GM12878 (cell line): ENCODE measurements at regions not wholly inside any gene's neighbourhood (a gene's known extent, or its start where the extent isn't known, plus 50 kb on each side); places are given as distances from the start of the nearest gene placed in this dataset.

Experiments used
- CEBPB ChIP-seq, 2 experiments: fragments of 150-350 bp in 1 of 2; IDR thresholded peaks; 2 replicates each; pipeline ENCODE4 v1.6.1; 2012 to 2014; ENCODE audit warnings: low read depth in 2 of 2, low read length in 2 of 2, borderline replicate concordance in 1 of 2, inconsistent platforms in 1 of 2
- CREB1 ChIP-seq: IDR thresholded peaks from 2 replicates; pipeline ENCODE4 v1.6.1; 2012; ENCODE audit warnings: low read depth, mild to moderate bottlenecking, inconsistent platforms
- ESRRA ChIP-seq: IDR thresholded peaks from 2 replicates; pipeline ENCODE4 v1.6.1; 2012; ENCODE audit warnings: mild to moderate bottlenecking, low read length, improper control_type of control experiment
- NFIC ChIP-seq: IDR thresholded peaks from 2 replicates; pipeline ENCODE4 v1.6.1; 2012; ENCODE audit warnings: low read depth, mild to moderate bottlenecking, inconsistent platforms, low read length, moderate library complexity
- RAD21 ChIP-seq: IDR thresholded peaks from 2 replicates; pipeline ENCODE4 v1.6.1; 2011; ENCODE audit warnings: mild to moderate bottlenecking, low read depth, low read length, moderate library complexity; ENCODE audit not compliant: insufficient read depth
- ZNF24 ChIP-seq: fragments of 450-650 bp; IDR thresholded peaks from 2 replicates; pipeline ENCODE4 v1.6.1; 2017; ENCODE audit warnings: antibody characterized with exemption, mild to moderate bottlenecking
- TF ChIP-seq, protein P1 (sequence below): IDR thresholded peaks from 2 replicates; pipeline ENCODE4 v1.6.1; 2011; ENCODE audit warnings: low read depth, mild to moderate bottlenecking, low read length, moderate library complexity, borderline replicate concordance; ENCODE audit errors: extremely low read depth
- TF ChIP-seq, protein P2 (sequence below): IDR thresholded peaks from 2 replicates; pipeline ENCODE4 v1.6.1; 2012; ENCODE audit warnings: low read depth, low read length, improper control_type of control experiment

DNA sequence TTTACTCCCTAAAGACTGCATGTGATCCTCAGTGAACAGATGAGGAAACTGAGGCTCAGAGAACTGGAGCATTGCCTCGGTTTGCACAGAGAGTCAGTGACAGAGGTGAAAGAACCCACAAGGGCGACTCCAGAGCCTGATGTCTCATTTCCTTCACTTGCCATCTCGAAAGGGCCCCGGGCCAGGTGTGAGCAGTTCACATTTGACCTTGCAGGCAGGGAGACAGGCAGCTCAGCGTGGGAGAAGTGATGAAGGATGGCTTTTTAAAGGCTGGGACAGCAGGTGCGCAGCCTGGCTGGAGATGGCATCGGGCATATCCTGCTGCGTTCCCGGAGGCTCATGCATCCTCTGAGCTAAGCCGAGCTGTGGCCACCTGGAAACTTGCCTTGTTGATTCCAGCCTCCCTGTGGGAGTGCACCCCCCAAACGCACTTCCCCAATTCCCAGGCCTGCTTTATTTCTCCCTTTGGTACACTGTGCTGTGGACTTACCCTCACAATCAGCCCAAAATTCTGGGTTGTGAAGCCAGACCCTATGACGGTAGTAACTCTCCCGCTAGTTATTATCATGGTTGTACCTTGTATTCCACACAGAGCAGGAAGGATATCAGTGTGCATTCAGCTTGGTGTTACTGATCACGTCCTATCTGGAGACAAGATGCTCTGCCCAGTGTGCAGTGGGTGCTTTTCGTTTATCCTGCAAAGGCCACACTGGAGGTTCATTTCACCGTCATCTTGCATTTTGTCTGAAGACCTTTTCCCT is 753.2 kb upstream of the EEF2KMT start:
- TF ChIP-seq CREB1: no peak
- no peak for TF ChIP-seq ESRRA
- no peak for TF ChIP-seq CEBPB (IDR thresholded peaks at IDR 0.05; ENCODE audit: borderline replicate concordance in 1 of 2, low read depth in 2 of 2, low read length in 2 of 2)
- TF ChIP-seq, protein P1, sequence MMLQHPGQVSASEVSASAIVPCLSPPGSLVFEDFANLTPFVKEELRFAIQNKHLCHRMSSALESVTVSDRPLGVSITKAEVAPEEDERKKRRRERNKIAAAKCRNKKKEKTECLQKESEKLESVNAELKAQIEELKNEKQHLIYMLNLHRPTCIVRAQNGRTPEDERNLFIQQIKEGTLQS: no peak
- no peak for TF ChIP-seq RAD21
- no peak for TF ChIP-seq ZNF24
- TF ChIP-seq, protein P2, sequence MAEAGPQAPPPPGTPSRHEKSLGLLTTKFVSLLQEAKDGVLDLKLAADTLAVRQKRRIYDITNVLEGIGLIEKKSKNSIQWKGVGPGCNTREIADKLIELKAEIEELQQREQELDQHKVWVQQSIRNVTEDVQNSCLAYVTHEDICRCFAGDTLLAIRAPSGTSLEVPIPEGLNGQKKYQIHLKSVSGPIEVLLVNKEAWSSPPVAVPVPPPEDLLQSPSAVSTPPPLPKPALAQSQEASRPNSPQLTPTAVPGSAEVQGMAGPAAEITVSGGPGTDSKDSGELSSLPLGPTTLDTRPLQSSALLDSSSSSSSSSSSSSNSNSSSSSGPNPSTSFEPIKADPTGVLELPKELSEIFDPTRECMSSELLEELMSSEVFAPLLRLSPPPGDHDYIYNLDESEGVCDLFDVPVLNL: no peak
- no peak for TF ChIP-seq NFIC
